KG1 (cell line): ENCODE measurements at regions not wholly inside any gene's neighbourhood (a gene's known extent, or its start where the extent isn't known, plus 50 kb on each side); places are given as distances from the start of the nearest gene placed in this dataset.
A peak's percentile ranks its signal among the peaks of the same experiment; 100 is the strongest.

Source experiments
- DNase-seq: peaks from one replicate; lab custom pipeline; 2025; lab: John Stamatoyannopoulos, UW

DNA sequence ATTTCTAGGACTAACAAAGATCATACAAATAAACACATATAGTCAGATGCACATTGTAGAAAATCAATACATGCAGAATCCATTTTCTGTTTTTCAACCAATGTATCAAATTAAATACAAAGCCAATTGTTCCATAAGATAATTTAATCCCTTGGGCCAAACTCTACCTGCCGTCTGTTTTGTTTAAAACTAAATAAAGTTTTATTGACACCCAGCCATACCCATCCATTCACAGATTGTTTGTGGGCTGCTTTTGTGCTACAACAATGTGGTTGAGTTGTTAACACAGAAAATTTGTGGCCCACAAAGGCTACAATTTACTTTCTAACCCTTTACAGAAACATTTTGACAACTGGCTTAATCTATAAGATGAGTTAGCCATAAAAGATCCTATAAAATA lies 484.0 kb upstream of the ID2 start:
- DNase-seq: no peak

DNA sequence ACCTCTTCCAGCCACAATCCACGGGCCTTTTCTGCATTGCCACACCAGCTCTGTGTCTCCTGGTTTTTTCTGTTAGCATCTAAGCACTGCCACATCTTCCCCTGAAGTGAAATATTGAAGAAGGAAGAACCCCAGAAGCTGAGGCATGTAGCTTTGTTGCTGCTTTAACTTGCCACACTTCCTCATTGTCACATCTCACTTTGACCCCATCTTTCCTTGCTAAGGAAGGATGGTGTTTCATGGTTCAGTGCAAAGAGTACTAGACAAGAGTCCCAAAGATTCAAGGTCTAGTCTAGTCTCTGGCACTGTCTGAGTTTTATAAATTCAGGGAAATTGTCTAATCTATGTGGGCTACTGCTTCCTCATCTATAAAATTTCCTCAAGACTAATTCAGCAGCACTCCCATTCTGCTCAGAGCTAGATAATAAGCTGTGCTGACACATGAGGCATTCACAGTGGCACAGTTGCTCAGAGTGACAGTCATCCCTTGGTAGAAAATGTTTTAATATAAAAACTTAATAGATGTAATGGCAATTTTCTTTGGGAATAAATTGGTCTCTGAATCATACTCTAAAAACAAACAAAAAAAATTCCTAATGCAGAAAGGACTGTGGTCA lies 483.0 kb upstream of the ID2 start:
- no peak for DNase-seq

DNA sequence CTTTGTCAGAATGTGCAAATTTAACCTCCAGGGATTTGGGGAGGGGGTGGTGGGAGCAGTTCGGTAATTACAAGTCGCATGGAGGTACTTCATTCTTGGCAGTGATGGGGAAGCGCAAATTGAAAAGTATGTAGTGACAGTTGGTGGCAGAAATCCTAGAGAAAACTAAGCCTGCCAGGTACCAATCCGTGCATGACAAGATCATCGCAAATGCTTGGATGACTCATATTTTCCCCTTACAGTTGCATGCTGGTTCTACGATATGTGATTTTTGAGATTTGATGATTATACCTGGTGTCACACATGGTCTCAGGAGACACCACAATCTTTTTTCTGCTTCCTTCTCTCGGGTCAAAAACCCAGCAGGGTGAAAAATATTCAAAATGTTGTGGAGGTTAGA lies 479.7 kb upstream of the ID2 start:
- DNase-seq: no peak

DNA sequence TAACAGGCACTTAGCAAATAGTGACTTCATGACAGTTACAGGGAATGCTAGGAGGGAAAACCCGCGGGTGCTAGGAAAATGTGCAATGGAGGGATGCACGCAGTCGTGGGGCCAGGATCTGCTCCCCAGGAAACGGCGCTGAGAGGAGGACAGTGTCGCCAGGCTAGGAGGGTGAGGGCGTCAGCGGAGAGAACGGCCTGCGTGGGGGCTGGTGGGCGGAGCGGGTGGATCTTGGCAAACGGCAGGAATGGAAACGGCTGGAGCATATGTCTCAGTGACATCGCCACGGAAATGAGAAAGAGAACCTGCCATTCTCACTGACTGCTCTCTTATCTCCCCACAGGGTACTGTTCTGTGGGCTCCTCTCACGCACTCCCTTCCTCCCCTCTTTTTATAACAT lies 478.5 kb upstream of the ID2 start:
- DNase-seq: no peak

GRCh38 chr2:8204711-8205110 lies 477.1 kb upstream of the ID2 start:
- DNase-seq: no peak

- DNase-seq: no peak
Observed at GRCh38 chr2:8209494-8209893, 472.4 kb upstream of the ID2 start.

DNA sequence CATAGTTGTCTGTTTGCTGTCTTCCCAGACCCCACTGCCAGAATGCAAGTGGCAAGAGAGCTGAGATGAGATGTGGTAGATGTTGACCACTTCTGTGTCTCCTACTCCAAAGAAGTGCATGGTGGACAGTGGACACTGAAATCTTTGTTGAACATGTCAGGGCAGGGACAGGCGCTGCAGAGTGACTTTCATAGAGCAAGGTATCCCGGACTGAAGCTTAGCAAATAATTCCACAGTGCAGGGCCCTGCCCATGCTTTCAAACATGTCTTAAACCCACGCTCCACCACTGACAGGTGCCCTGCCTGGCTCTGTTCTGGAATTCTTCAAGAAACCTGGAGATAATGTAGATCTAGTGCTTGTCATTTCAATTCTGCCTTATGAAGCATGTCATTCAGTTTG lies 470.5 kb upstream of the ID2 start:
- no peak for DNase-seq

- no peak for DNase-seq
Observed at GRCh38 chr2:8212239-8212638, 469.6 kb upstream of the ID2 start.

- no peak for DNase-seq
Observed at GRCh38 chr2:8214036-8214615, 467.7 kb upstream of the ID2 start.

- no peak for DNase-seq
Observed at GRCh38 chr2:8215159-8215863, 466.5 kb upstream of the ID2 start.

DNA sequence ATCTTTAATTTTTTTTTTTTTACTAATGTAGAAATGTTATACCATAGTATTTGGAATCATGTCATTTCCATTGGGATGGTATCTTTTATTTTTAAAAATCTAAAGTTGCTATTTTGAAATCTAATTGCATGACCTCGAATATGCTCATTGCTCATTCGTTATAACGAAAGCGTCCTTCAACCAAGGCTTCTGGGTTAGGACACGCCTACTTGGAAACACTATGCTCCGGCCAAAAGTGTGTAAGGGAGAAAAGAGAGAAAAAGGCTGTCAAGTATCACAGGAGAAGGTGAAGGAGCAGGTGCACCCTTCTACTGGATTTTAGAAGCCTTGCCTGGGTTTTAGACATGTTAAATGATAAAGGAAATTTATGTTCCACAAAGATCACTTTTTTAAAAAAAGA lies 465.9 kb upstream of the ID2 start:
- DNase-seq: no peak

GRCh38 chr2:8216397-8216796 lies 465.5 kb upstream of the ID2 start:
- DNase-seq: no peak

DNA sequence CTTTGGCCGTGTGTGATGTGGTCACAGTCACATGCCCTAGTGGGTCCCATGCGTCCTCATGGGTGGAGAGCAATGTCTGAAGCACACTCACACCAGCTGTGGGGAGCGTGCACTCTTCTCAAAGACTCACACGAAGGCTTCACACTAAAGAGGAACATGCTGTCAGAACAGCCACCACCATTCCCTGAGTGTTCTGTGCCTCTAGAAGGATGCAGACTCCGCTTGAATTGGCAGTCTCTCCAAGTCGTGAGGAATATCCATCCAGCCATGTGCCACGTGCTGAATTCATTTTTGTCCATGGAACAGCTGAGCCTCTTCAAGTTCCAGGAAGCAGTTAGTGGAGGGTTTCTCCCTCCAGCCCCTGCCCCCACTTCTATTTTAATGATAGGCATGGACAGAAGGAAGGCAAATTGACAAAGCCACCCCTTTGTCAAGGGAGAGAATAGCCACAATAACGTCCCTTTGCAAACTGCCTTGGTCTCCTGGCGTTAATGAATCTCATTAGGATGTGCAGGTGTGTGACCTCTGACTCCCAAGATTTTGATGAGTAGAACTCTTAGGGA lies 464.3 kb upstream of the ID2 start:
- DNase-seq: no peak

DNA sequence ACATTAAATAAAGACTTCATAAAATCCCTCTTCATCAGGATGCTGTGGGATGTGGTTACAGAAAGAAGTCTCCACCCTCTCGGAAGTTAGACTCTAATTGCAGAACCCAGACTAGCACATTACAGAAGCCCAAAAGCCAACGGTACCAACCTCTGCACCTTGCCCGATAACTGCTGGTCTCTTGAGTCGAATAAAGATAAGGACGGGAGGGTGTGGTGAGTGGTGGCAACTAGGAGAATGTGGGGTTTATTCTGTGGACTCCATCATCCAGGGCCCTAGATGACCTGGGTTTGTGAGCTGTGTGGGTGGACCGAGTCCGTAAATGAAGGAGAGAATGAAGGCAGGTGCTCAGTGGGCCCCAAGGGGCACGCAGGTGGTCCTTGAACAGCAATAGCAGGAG lies 462.8 kb upstream of the ID2 start:
- DNase-seq: no peak

- no peak for DNase-seq
Observed at GRCh38 chr2:8219631-8220355, 462.1 kb upstream of the ID2 start.

DNA sequence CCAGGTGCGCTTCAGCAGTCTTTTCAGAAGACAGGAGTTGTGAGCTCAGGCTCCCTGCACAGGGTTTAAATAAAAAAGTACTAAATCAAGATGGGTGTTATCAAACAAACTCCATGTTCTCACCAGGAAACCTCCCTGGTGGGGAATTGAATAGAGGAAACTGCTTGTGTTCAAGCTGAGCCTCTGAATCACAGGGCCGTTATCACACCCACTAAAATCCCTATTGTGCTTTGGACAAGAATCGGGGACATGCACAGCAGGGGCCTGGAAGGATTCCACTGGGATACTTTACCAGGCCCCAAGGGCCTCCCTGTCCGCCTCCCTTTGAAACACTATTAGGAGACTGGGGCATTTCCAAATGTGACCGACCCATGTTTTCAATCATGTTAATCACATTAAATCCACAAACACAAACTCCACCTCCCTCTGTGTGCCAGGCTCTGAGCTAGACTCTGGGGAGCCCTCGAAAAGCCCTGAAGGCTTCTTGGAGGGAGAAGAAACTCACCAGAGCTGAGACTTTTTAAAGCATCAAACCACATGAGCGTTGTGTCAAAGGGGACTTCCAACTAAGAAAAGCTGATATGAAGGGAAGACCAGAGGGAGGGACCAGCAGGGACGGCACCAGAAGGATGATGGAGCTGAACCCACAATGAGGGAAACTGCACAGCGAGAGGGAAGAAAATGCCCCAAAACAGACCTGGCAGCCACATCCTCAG lies 458.7 kb upstream of the ID2 start:
- no peak for DNase-seq

GRCh38 chr2:8223695-8224346 lies 458.0 kb upstream of the ID2 start:
- no peak for DNase-seq

DNA sequence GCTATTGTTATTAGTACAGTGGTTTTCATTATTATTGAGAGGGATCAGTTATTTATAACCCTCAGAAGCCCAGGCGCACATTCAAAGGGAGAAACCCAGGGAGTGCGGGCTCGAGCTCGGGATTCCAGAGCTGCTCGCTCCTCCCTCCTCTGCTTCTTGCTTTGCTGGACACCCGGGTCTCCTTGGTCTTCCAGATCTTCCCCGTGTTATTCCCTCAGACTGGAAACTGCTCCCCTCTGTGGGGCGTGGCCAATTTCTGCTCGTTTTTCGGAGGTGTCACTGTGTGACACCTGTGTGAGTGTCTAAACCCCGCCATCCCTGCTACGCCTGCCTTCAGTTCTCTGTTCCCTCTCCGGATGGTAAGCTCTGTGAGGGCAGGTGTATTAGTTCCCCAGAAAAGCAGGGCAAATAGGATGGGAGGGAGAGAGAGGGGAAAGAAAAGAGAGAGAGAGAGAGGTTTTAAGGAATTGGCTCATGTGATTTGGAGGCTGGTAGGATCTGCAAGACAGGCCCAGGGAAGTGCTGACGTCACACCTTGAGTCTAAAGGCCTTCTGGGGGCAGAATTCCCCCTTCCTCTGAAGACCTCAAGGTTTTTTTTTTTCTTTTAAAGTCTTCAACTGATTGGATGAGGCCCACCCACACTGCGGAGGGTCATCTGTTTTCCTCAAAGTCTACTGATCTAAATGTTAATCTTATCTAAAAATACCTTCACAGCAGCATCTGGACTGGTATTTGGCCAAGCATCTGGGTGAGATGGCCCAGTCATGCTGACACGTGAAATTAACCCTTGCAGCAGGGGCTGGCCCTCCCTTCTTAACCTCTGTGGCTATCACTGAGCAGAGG lies 457.3 kb upstream of the ID2 start:
- no peak for DNase-seq

DNA sequence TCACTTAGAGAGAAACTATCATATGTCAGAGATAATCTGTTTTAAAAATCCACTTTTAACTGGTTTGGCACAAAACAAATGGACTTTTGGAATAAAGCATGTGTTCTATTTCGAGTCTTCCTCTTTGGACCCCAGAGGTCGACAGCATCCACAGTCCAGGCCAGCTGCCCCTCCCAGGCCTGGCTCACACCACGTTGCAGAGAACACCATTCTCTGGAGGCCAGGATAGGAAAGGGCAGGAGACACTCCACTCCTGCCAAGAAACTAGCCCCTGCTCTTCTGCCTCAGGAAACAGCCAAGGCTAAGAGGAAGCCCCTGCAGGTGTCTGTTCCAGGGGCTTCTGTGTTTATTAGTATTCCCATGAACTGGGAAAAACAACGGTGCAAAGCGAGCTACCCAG lies 456.6 kb upstream of the ID2 start:
- DNase-seq: no peak

DNA sequence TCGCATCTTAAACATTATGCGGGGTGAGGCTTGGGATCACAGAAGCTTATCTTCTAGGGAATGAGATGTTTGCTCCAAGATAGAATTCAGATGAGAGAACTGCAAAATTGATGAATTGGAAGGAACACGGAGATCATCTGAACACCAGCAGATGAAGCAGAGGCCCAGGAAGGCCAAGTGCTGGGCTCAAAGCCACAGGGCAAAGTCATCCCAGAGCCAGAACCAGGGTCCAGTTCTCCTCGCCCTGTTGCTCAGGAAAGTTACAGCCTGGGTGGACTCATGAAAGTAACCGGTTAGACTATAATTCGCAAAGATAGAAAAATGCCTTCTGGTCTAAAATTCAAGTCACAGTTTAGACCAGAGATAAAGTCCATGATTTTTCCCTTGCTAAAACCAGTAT lies 456.1 kb upstream of the ID2 start:
- no peak for DNase-seq

- peak; percentile 73 for DNase-seq
Observed at GRCh38 chr2:8229546-8229986, 452.3 kb upstream of the ID2 start.
